Thyroid gland (tissue), 4 donors: ENCODE measurements at regions not wholly inside any gene's neighbourhood (a gene's known extent, or its start where the extent isn't known, plus 50 kb on each side); places are given as distances from the start of the nearest gene placed in this dataset.

ENCODE experiments used
- DNase-seq, 2 donors: peaks; one replicate each; pipeline ENCODE4 v3.0.0-alpha.2; 2019
- H3K27ac ChIP-seq, 3 donors: fragments of 200-600 bp; sonication (generic); 1 replicate in 2 of 3; 2 replicates in 1 of 3; pipeline ENCODE4 v1.5.1; 2016 to 2019; ENCODE audit warnings: mild to moderate bottlenecking in 1 of 3, moderate library complexity in 1 of 3
- H3K27me3 ChIP-seq: fragments of 200-600 bp; sonication (generic); one replicate; pipeline ENCODE4 v1.5.1; 2019
- H3K36me3 ChIP-seq, 2 donors: fragments of 200-600 bp; sonication (generic); one replicate each; pipeline ENCODE4 v1.5.1; 2016 to 2019
- H3K4me1 ChIP-seq, 2 donors: fragments of 200-600 bp; sonication (generic); one replicate each; pipeline ENCODE4 v1.5.1; 2017 to 2019
- H3K4me3 ChIP-seq, 3 donors: fragments of 200-600 bp; sonication (generic); replicated peaks in 1 of 3; 1 replicate in 2 of 3; 2 replicates in 1 of 3; pipeline ENCODE4 v1.5.1; 2016; ENCODE audit warnings: mild to moderate bottlenecking in 1 of 3
- H3K9me3 ChIP-seq: fragments of 200-600 bp; sonication (generic); one replicate; pipeline ENCODE4 v1.5.1; 2017
- CTCF ChIP-seq, 6 experiments: fragments of 200-600 bp in 3 of 6; fragments of 450-650 bp in 3 of 6; sonication (generic) in 3 of 6; IDR thresholded peaks; one replicate each; pipeline ENCODE4 v1.5.1; 2016 to 2019; ENCODE audit warnings: antibody characterized with exemption in 6 of 6, mild to moderate bottlenecking in 2 of 6, inconsistent platforms in 1 of 6, moderate library complexity in 1 of 6
- POLR2A ChIP-seq, 2 donors: fragments of 450-650 bp; IDR thresholded peaks; one replicate each; pipeline ENCODE4 v1.6.1; 2017; ENCODE audit warnings: antibody characterized with exemption in 2 of 2, mild to moderate bottlenecking in 2 of 2, moderate library complexity in 1 of 2
- WGBS, 2 donors: methylation state at CpG; one replicate each; pipeline ENCODE4 v1.1.5; 2017; 5-methylcytosine and 5-hydroxymethylcytosine counted together
- intact Hi-C: fragments of 100-400 bp; cut with DNase I; formaldehyde crosslinking; loops from one replicate; pipeline ENCODE4 v1.15.1; 2023

GRCh38 chr1:56237491-56238064 is 341.8 kb downstream of the PLPP3 start:
- Histone ChIP-seq H3K9me3 (no peaks in the 10 kb centered on the region), H3K27ac (no peak overlapping the region), H3K4me3 (no peak overlapping the region), H3K4me1 (no peaks in the 10 kb centered on the region), H3K36me3 (no peaks in the 10 kb centered on the region), H3K27me3 (no peaks in the 10 kb centered on the region)
- 94 to 99% methylated on average over 4 of the region's 4 CpGs for WGBS, 2 donors
- intact Hi-C loops, result no loop called here
- DNase-seq, result no peak
- no peak for TF ChIP-seq CTCF (IDR thresholded peaks at IDR 0.05)
- TF ChIP-seq POLR2A (IDR thresholded peaks at IDR 0.05), result no peak

- Histone ChIP-seq H3K27me3 (no peaks in the 10 kb centered on the region), H3K4me1 (no peaks in the 10 kb centered on the region), H3K9me3 (no peaks in the 10 kb centered on the region), H3K27ac (no peak overlapping the region), H3K36me3 (no peaks in the 10 kb centered on the region), H3K4me3 (no peak overlapping the region)
- WGBS, 2 donors, result 97 to 100% methylated on average over 4 of the region's 4 CpGs
- DNase-seq, result no peak
- intact Hi-C loops, result no loop called here
- TF ChIP-seq CTCF (IDR thresholded peaks at IDR 0.05) (no peak), POLR2A (IDR thresholded peaks at IDR 0.05) (no peak)
Observed at GRCh38 chr1:56236688-56237087, 342.7 kb downstream of the PLPP3 start.

- Histone ChIP-seq H3K27ac (no peak overlapping the region), H3K4me1 (no peaks in the 10 kb centered on the region), H3K4me3 (no peak overlapping the region), H3K9me3 (no peaks in the 10 kb centered on the region), H3K27me3 (no peaks in the 10 kb centered on the region), H3K36me3 (no peaks in the 10 kb centered on the region)
- DNase-seq, result no peak
- TF ChIP-seq CTCF (IDR thresholded peaks at IDR 0.05), result no peak
- no peak for TF ChIP-seq POLR2A (IDR thresholded peaks at IDR 0.05)
- 83 to 86% methylated on average over 2 of the region's 2 CpGs for WGBS, 2 donors
- intact Hi-C loops, result no loop called here
Observed at GRCh38 chr1:56235909-56236510, 343.4 kb downstream of the PLPP3 start.

- no peak for TF ChIP-seq CTCF (IDR thresholded peaks at IDR 0.05)
- TF ChIP-seq POLR2A (IDR thresholded peaks at IDR 0.05), result no peak
- H3K27ac ChIP-seq, result no peak overlapping the region
- intact Hi-C loops, result no loop called here
- H3K4me3 ChIP-seq, result no peak overlapping the region
- peaks cover 0 to 6% of the 10 kb centered on the region in 2 donors for H3K4me1 ChIP-seq
- DNase-seq, result no peak
- 67% methylated on average over 8 of the region's 8 CpGs for whole genome bisulfite sequencing, 2 donors
- H3K27me3 ChIP-seq, result no peaks in the 10 kb centered on the region
- no peaks in the 10 kb centered on the region for H3K36me3 ChIP-seq
- H3K9me3 ChIP-seq, result no peaks in the 10 kb centered on the region
Observed at GRCh38 chr1:56229186-56229585, 350.2 kb downstream of the PLPP3 start.

- Histone ChIP-seq H3K27ac (no peak overlapping the region), H3K4me3 (no peak overlapping the region), H3K4me1 (peaks cover 0 to 6% of the 10 kb centered on the region in 2 donors), H3K27me3 (no peaks in the 10 kb centered on the region), H3K9me3 (no peaks in the 10 kb centered on the region), H3K36me3 (no peaks in the 10 kb centered on the region)
- DNase-seq, result no peak
- intact Hi-C loops, result no loop called here
- TF ChIP-seq CTCF (IDR thresholded peaks at IDR 0.05) (no peak), POLR2A (IDR thresholded peaks at IDR 0.05) (no peak)
- WGBS, 2 donors, result 68 to 72% methylated on average over 3 of the region's 3 CpGs
Observed at GRCh38 chr1:56227886-56228285, 351.5 kb downstream of the PLPP3 start.
